Stimulated activated CD4-positive, alpha-beta T cell treated with anti-CD3 and anti-CD28 coated beads, TNF-alpha, amount 100 ng/mL, for 24 hours (primary cell): ENCODE measurements at regions not wholly inside any gene's neighbourhood (a gene's known extent, or its start where the extent isn't known, plus 50 kb on each side); places are given as distances from the start of the nearest gene placed in this dataset.
A peak's percentile ranks its signal among the peaks of the same experiment; 100 is the strongest.
"Not testable (repeated sequence)": the region's sequence is repeated elsewhere in the genome, so short reads cannot be mapped to it uniquely, and the experiment has no call there.

Source experiments
- DNase-seq, 3 experiments: peaks; one replicate each; pipeline ENCODE4 v3.0.0-alpha.2; 2020; ENCODE audit warnings: low read depth in 3 of 3

- DNase-seq, result not testable (repeated sequence)
Measured at GRCh38 chr20:53669517-53670313, 76.1 kb upstream of the ZNF217 start.

GRCh38 chr20:53668992-53669391 lies 75.4 kb upstream of the ZNF217 start:
- DNase-seq, result no peak

GRCh38 chr20:53666144-53666543 lies 72.5 kb upstream of the ZNF217 start:
- no peak for DNase-seq

- DNase-seq, result no peak
Measured at GRCh38 chr20:53664121-53664520, 70.5 kb upstream of the ZNF217 start.

- not testable (repeated sequence) for DNase-seq
Measured at GRCh38 chr20:53663521-53663920, 69.9 kb upstream of the ZNF217 start.

- DNase-seq, result no peak
Measured at GRCh38 chr20:53662595-53662994, 69.0 kb upstream of the ZNF217 start.

- DNase-seq, result no peak
Measured at GRCh38 chr20:53660947-53661381, 67.3 kb upstream of the ZNF217 start.

GRCh38 chr20:53660078-53660909 lies 66.7 kb upstream of the ZNF217 start:
- DNase-seq, result peak; percentile 14 to 42 (median 21)

- DNase-seq, result no peak
Measured at GRCh38 chr20:53658973-53659372, 65.3 kb upstream of the ZNF217 start.

- DNase-seq, result no peak
Measured at GRCh38 chr20:53658322-53658721, 64.7 kb upstream of the ZNF217 start.

- no peak for DNase-seq
Measured at GRCh38 chr20:53657732-53658131, 64.1 kb upstream of the ZNF217 start.

- DNase-seq, result no peak
Measured at GRCh38 chr20:53657279-53657678, 63.6 kb upstream of the ZNF217 start.

- DNase-seq, result no peak
Measured at GRCh38 chr20:53656293-53657202, 62.9 kb upstream of the ZNF217 start.

- DNase-seq, result no peak
Measured at GRCh38 chr20:53655625-53656292, 62.1 kb upstream of the ZNF217 start.

- DNase-seq, result no peak
Measured at GRCh38 chr20:53654932-53655624, 61.4 kb upstream of the ZNF217 start.

GRCh38 chr20:53654521-53654920 lies 60.9 kb upstream of the ZNF217 start:
- DNase-seq, result not testable (repeated sequence)

GRCh38 chr20:53652859-53653517 lies 59.3 kb upstream of the ZNF217 start:
- DNase-seq, result no peak

- no peak for DNase-seq
Measured at GRCh38 chr20:53652090-53652858, 58.6 kb upstream of the ZNF217 start.

- DNase-seq, result not testable (repeated sequence)
Measured at GRCh38 chr20:53649493-53649892, 55.9 kb upstream of the ZNF217 start.
